Stomach (tissue), 4 donors: ENCODE measurements at regions not wholly inside any gene's neighbourhood (a gene's known extent, or its start where the extent isn't known, plus 50 kb on each side); places are given as distances from the start of the nearest gene placed in this dataset.
"Not testable (repeated sequence)": the region's sequence is repeated elsewhere in the genome, so short reads cannot be mapped to it uniquely, and the experiment has no call there.

Source experiments
- EP300 ChIP-seq: sonication (generic); formaldehyde crosslinking; IDR thresholded peaks from one replicate; pipeline ENCODE4 v1.6.1; 2017; ENCODE audit warnings: antibody characterized with exemption
- POLR2A ChIP-seq, 4 donors: fragments of 450-650 bp; IDR thresholded peaks; one replicate each; pipeline ENCODE4 v1.6.1; 2016; ENCODE audit warnings: antibody characterized with exemption in 4 of 4, control low read depth in 2 of 4, mild to moderate bottlenecking in 1 of 4, moderate library complexity in 1 of 4
- POLR2AphosphoS5 ChIP-seq, 3 donors: sonication (generic); formaldehyde crosslinking; IDR thresholded peaks; one replicate each; pipeline ENCODE4 v1.6.1; 2016; ENCODE audit warnings: antibody characterized with exemption in 3 of 3
- TF ChIP-seq, protein P1 (sequence below), 7 experiments: fragments of 450-650 bp in 4 of 7; fragments of 200-600 bp in 3 of 7; sonication (generic) in 3 of 7; IDR thresholded peaks; one replicate each; pipeline ENCODE4 v1.5.1; 2016 to 2019; ENCODE audit warnings: antibody characterized with exemption in 7 of 7, control low read depth in 2 of 7, mild to moderate bottlenecking in 1 of 7

DNA sequence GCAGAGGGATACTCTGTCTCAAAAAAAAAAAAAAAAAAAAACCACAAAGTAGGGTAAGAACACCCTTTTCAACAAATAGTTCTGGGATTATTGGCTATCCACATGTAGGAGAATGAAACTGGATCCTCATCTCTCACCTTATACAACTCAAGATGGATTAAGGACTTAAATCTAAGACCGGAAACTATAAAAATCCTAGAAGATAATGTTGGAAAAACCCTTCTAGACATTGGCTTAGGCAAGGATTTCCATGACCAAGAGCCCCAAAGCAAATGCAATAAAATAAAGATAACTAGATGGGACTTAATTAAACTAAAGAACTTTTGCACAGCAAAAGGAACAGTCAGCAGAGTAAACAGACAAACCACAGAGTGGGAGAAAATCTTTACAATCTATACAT, 119.7 kb upstream of the PAM start:
- TF ChIP-seq, protein P1, sequence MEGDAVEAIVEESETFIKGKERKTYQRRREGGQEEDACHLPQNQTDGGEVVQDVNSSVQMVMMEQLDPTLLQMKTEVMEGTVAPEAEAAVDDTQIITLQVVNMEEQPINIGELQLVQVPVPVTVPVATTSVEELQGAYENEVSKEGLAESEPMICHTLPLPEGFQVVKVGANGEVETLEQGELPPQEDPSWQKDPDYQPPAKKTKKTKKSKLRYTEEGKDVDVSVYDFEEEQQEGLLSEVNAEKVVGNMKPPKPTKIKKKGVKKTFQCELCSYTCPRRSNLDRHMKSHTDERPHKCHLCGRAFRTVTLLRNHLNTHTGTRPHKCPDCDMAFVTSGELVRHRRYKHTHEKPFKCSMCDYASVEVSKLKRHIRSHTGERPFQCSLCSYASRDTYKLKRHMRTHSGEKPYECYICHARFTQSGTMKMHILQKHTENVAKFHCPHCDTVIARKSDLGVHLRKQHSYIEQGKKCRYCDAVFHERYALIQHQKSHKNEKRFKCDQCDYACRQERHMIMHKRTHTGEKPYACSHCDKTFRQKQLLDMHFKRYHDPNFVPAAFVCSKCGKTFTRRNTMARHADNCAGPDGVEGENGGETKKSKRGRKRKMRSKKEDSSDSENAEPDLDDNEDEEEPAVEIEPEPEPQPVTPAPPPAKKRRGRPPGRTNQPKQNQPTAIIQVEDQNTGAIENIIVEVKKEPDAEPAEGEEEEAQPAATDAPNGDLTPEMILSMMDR (IDR thresholded peaks at IDR 0.05): not testable (repeated sequence)
- TF ChIP-seq POLR2AphosphoS5 (IDR thresholded peaks at IDR 0.05); POLR2A (IDR thresholded peaks at IDR 0.05); EP300: not testable (repeated sequence)
